T-cell (primary cell): ENCODE measurements at regions not wholly inside any gene's neighbourhood (a gene's known extent, or its start where the extent isn't known, plus 50 kb on each side); places are given as distances from the start of the nearest gene placed in this dataset.

ENCODE experiments used
- ATAC-seq, 4 experiments: fragments of 200-7000 bp in 3 of 4; fragments of 150-1000 bp in 1 of 4; cut with Tn5 transposase; replicated peaks in 1 of 4; 1 replicate in 3 of 4; 2 replicates in 1 of 4; pipeline ENCODE4 v1.10.0; 2021; ENCODE audit warnings: moderate library complexity in 3 of 4, mild to moderate bottlenecking in 2 of 4, moderate number of reproducible peaks in 1 of 4
- CTCF ChIA-PET, 2 donors: fragments of 300-600 bp; sonication (Branson Sonifier 250); formaldehyde crosslinking; loops; one replicate each; lab custom pipeline; 2022; ENCODE audit warnings: antibody characterized with exemption in 2 of 2; lab: Charles Lee
- POLR2A ChIA-PET, 2 donors: fragments of 300-600 bp; sonication (Branson Sonifier 250); formaldehyde crosslinking; loops; one replicate each; lab custom pipeline; 2022; ENCODE audit warnings: antibody characterized with exemption in 2 of 2; lab: Charles Lee
- DNase-seq, 35 experiments: peaks; one replicate each; pipeline versions ENCODE4 v3.0.0 to v3.0.0-alpha.2; 2013 to 2023
- H3K27ac ChIP-seq: one replicate; pipeline ENCODE4 v1.5.1; 2013; ENCODE audit warnings: low read length
- H3K27me3 ChIP-seq, 2 experiments: replicated peaks in 1 of 2; 1 replicate in 1 of 2; 2 replicates in 1 of 2; pipeline versions ENCODE4 v1.6.1 to v1.7.0; 2013; ENCODE audit warnings: low read length in 1 of 2, mixed read lengths in 1 of 2; ENCODE audit not compliant: control insufficient read depth in 2 of 2, insufficient read depth in 2 of 2; ENCODE audit errors: extremely low read depth in 1 of 2
- H3K36me3 ChIP-seq, 2 donors: 1 replicate in 1 of 2; 2 replicates in 1 of 2; pipeline versions ENCODE4 v1.6.1 to v1.7.0; 2013; ENCODE audit warnings: low read length in 1 of 2; ENCODE audit not compliant: control insufficient read depth in 2 of 2, insufficient read depth in 1 of 2; ENCODE audit errors: extremely low read depth in 1 of 2
- H3K4me1 ChIP-seq, 2 experiments: 1 replicate in 1 of 2; 2 replicates in 1 of 2; pipeline versions ENCODE4 v1.6.1 to v1.7.0; 2013; ENCODE audit warnings: low read length in 2 of 2, mixed read lengths in 1 of 2; ENCODE audit not compliant: insufficient read depth in 2 of 2, control insufficient read depth in 1 of 2; ENCODE audit errors: extremely low read depth in 1 of 2
- H3K4me3 ChIP-seq, 2 donors: 1 replicate in 1 of 2; 2 replicates in 1 of 2; pipeline versions ENCODE4 v1.5.1 to v1.7.0; 2013; ENCODE audit warnings: mild to moderate bottlenecking in 2 of 2, low read length in 1 of 2, moderate library complexity in 1 of 2; ENCODE audit not compliant: control insufficient read depth in 1 of 2; ENCODE audit errors: extremely low read depth in 1 of 2
- H3K9me3 ChIP-seq: 2 replicates; pipeline ENCODE4 v1.7.0; 2013
- H3K27ac Mint-ChIP-seq, 2 donors: one replicate each; pipeline ENCODE4 v1.8.0; 2020 to 2021; ENCODE audit warnings: mild to moderate bottlenecking in 2 of 2, mixed read lengths in 2 of 2
- H3K27me3 Mint-ChIP-seq, 2 donors: one replicate each; pipeline ENCODE4 v1.8.0; 2021 to 2022; ENCODE audit warnings: mixed read lengths in 2 of 2
- H3K36me3 Mint-ChIP-seq: one replicate; pipeline ENCODE4 v1.8.0; 2021; ENCODE audit warnings: mixed read lengths
- H3K4me1 Mint-ChIP-seq, 3 donors: one replicate each; pipeline ENCODE4 v1.8.0; 2020 to 2022; ENCODE audit warnings: mixed read lengths in 3 of 3, mild to moderate bottlenecking in 1 of 3
- H3K4me3 Mint-ChIP-seq, 3 donors: one replicate each; pipeline ENCODE4 v1.8.0; 2020 to 2022; ENCODE audit warnings: mild to moderate bottlenecking in 3 of 3, mixed read lengths in 3 of 3, moderate library complexity in 3 of 3
- H3K9me3 Mint-ChIP-seq, 3 donors: one replicate each; pipeline ENCODE4 v1.8.0; 2020 to 2022; ENCODE audit warnings: mixed read lengths in 3 of 3
- WGBS: methylation state at CpG from one replicate; pipeline ENCODE4 v1.1.5; 2013; ENCODE audit warnings: missing lambda C conversion rate; ENCODE audit not compliant: insufficient coverage; 5-methylcytosine and 5-hydroxymethylcytosine counted together

GRCh38 chr6:33926451-33926850, 122.6 kb upstream of the MLN start:
- no peak overlapping the region for H3K4me3 ChIP-seq
- Mint-ChIP-seq H3K4me3 (no peak overlapping the region), H3K4me1 (peaks cover 14 to 20% (median 19%) of the 10 kb centered on the region in 3 donors), H3K27me3 (no peaks in the 10 kb centered on the region), H3K36me3 (no peaks in the 10 kb centered on the region), H3K9me3 (no peaks in the 10 kb centered on the region), H3K27ac (no peak overlapping the region)
- H3K9me3 ChIP-seq = no peaks in the 10 kb centered on the region
- no peak for ATAC-seq
- ChIA-PET CTCF (no interaction called here), POLR2A (no interaction called here)
- H3K4me1 ChIP-seq = peaks cover 0 to 16% of the 10 kb centered on the region in 2 experiments
- no peak for DNase-seq
- H3K36me3 ChIP-seq = no peaks in the 10 kb centered on the region
- H3K27me3 ChIP-seq = peaks cover 0 to 13% of the 10 kb centered on the region in 2 experiments
- WGBS = 92% methylated on average over 3 of the region's 4 CpGs
- no peak overlapping the region for H3K27ac ChIP-seq

GRCh38 chr6:33925936-33926335, 122.1 kb upstream of the MLN start:
- ChIA-PET CTCF (no interaction called here), POLR2A (no interaction called here)
- Mint-ChIP-seq H3K4me3 (no peak overlapping the region), H3K27ac (no peak overlapping the region), H3K4me1 (peaks cover 14 to 20% (median 19%) of the 10 kb centered on the region in 3 donors), H3K9me3 (no peaks in the 10 kb centered on the region), H3K36me3 (no peaks in the 10 kb centered on the region), H3K27me3 (no peaks in the 10 kb centered on the region)
- ATAC-seq = no peak
- Histone ChIP-seq H3K27me3 (peaks cover 0 to 8% of the 10 kb centered on the region in 2 experiments), H3K4me1 (peaks cover 0 to 16% of the 10 kb centered on the region in 2 experiments), H3K9me3 (no peaks in the 10 kb centered on the region), H3K27ac (no peak overlapping the region), H3K36me3 (no peaks in the 10 kb centered on the region), H3K4me3 (no peak overlapping the region)
- WGBS = 91% methylated on average over 5 of the region's 8 CpGs
- DNase-seq = no peak

GRCh38 chr6:33925210-33925609, 121.4 kb upstream of the MLN start:
- Histone ChIP-seq H3K9me3 (no peaks in the 10 kb centered on the region), H3K4me1 (peaks cover 0 to 16% of the 10 kb centered on the region in 2 experiments), H3K36me3 (no peaks in the 10 kb centered on the region), H3K27me3 (peaks cover 0 to 5% of the 10 kb centered on the region in 2 experiments), H3K27ac (no peak overlapping the region), H3K4me3 (no peak overlapping the region)
- 95% methylated on average over 7 of the region's 7 CpGs for WGBS
- H3K27ac Mint-ChIP-seq = no peak overlapping the region
- no peaks in the 10 kb centered on the region for H3K9me3 Mint-ChIP-seq
- no peak for DNase-seq
- no peak for ATAC-seq
- ChIA-PET CTCF (no interaction called here), POLR2A (no interaction called here)
- no peak overlapping the region for H3K4me3 Mint-ChIP-seq
- H3K36me3 Mint-ChIP-seq = no peaks in the 10 kb centered on the region
- peaks cover 14 to 20% (median 19%) of the 10 kb centered on the region in 3 donors for H3K4me1 Mint-ChIP-seq
- no peaks in the 10 kb centered on the region for H3K27me3 Mint-ChIP-seq

- Histone ChIP-seq H3K27ac (no peak overlapping the region), H3K9me3 (no peaks in the 10 kb centered on the region), H3K27me3 (peaks cover 0 to 9% of the 10 kb centered on the region in 2 experiments), H3K4me3 (no peak overlapping the region), H3K36me3 (no peaks in the 10 kb centered on the region), H3K4me1 (peaks cover 0 to 16% of the 10 kb centered on the region in 2 experiments)
- no peak for ATAC-seq
- H3K27ac Mint-ChIP-seq = no peak overlapping the region
- no CpG with 5 or more reads among the region's 4 CpGs for WGBS
- peaks cover 14 to 20% (median 19%) of the 10 kb centered on the region in 3 donors for H3K4me1 Mint-ChIP-seq
- H3K4me3 Mint-ChIP-seq = no peak overlapping the region
- POLR2A ChIA-PET = no interaction called here
- CTCF ChIA-PET = no interaction called here
- H3K36me3 Mint-ChIP-seq = no peaks in the 10 kb centered on the region
- no peak for DNase-seq
- no peaks in the 10 kb centered on the region for H3K27me3 Mint-ChIP-seq
- H3K9me3 Mint-ChIP-seq = no peaks in the 10 kb centered on the region
These were observed 120.9 kb upstream of the MLN start for GRCh38 chr6:33924681-33925080.

DNA sequence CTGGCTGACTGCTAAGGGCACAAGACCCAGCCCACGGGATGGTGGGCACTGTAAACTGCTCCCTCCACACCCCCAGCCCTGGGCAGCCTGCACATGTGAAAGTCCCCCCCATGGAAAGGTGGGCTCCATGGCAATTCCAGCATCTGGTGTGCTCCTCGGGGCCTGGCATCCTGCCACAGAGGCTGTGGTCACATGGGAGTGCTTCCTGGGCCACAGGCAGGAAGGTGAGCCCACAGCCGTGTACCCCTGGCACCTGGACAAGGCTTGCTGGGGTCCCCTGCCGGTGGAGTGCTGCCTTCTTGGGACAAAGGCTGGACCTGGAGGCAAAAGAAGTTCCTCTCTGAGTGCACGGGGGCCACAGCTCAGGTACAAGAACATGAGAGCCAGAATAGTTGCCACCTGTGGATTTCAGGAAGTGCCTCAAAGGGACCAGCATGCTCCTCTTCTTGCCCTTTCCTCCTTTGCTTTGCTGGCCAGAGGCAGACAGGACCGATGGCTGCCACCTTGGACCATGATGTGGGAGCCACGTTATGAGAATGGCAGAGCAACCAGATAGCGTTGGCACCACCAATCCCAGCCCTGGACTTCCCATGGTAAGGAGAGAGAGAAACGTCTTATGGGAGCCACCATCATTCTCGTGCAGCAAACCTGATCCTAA, 120.2 kb upstream of the MLN start:
- Mint-ChIP-seq H3K4me1 (peaks cover 14 to 25% (median 20%) of the 10 kb centered on the region in 3 donors), H3K9me3 (no peaks in the 10 kb centered on the region), H3K27ac (no peak overlapping the region), H3K4me3 (no peak overlapping the region), H3K27me3 (no peaks in the 10 kb centered on the region), H3K36me3 (no peaks in the 10 kb centered on the region)
- peak in 2 of 4 experiments; percentile 23 to 43 for ATAC-seq
- H3K27me3 ChIP-seq = peaks cover 0 to 9% of the 10 kb centered on the region in 2 experiments
- peaks cover 0 to 16% of the 10 kb centered on the region in 2 experiments for H3K4me1 ChIP-seq
- CTCF ChIA-PET = no interaction called here
- no peaks in the 10 kb centered on the region for H3K9me3 ChIP-seq
- 10% methylated on average over 4 of the region's 10 CpGs for WGBS
- peak in 10 of 35 experiments; percentile 6 to 35 (median 10) for DNase-seq
- H3K4me3 ChIP-seq = no peak overlapping the region
- H3K27ac ChIP-seq = no peak overlapping the region
- POLR2A ChIA-PET = no interaction called here
- H3K36me3 ChIP-seq = no peaks in the 10 kb centered on the region

DNA sequence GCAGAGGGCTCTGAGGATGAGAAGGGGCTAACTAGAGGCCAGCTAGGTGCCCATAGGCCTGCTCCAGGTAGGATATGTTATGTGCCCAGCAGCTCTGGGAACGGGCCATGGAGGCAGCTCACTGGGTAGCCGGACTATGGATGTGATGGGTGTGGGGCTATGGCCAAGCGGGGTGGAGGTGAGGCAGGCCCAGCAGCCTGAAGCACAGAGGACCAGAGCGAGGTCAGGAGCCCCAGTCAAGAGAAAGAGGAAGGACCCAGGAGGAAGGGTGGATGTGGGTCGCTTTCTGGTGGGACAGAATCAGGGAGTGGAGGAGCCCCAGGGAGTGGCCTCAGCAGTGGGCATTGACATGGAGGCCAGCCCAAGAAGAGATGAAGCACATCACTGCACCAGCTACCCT, 117.9 kb upstream of the MLN start:
- POLR2A ChIA-PET = interaction anchor here in 1 of 2 donors (0.5 kb wide), 2 partner anchors 267 to 290 kb away, joined by 3 read pairs; no protein-coding TSS in a partner anchor
- Mint-ChIP-seq H3K9me3 (no peaks in the 10 kb centered on the region), H3K4me3 (no peak overlapping the region), H3K36me3 (no peaks in the 10 kb centered on the region), H3K27ac (no peak overlapping the region), H3K4me1 (peaks cover 14 to 25% (median 20%) of the 10 kb centered on the region in 3 donors), H3K27me3 (no peaks in the 10 kb centered on the region)
- Histone ChIP-seq H3K4me3 (no peak overlapping the region), H3K27ac (no peak overlapping the region), H3K9me3 (no peaks in the 10 kb centered on the region), H3K36me3 (no peaks in the 10 kb centered on the region), H3K27me3 (peaks cover 0 to 9% of the 10 kb centered on the region in 2 experiments), H3K4me1 (peaks cover 0 to 16% of the 10 kb centered on the region in 2 experiments)
- no peak for ATAC-seq
- DNase-seq = no peak
- WGBS = 94% methylated on average over 4 of the region's 5 CpGs
- CTCF ChIA-PET = no interaction called here
